ENCODE measurements at regions not wholly inside any gene's neighbourhood (a gene's known extent, or its start where the extent isn't known, plus 50 kb on each side); places are given as distances from the start of the nearest gene placed in this dataset.

DNA sequence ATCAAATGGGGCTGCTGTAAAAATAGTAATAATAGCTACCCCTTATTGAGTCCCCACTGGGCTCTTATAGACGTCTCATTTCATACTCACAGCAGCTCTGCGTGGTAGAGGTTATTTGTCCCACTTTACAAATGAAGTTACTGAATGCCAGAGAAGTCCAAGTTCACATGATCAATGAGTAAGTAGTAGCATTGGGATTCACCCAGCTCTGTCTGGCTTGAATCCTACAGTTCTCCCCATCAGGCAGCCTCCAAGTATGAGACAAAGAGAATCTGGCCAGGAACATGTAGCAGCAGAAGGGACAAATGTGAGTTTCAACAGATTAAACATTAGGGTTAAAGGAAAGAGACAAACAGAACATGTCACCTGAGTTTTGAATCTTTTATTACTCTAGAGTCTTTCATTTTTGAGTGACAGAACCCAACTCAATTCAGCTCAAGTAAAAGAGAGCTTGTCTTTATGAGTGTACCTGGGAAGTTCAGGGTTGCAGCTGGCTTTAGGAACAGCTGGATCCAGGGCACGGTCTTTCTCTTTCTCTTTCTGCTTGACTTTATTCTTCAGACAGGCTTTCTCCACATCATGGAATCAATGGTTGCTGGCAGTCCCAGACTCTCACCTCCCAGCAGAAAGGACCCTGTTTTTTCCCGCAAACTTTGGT lies 64.1 kb upstream of the JDP2 start:
- intact Hi-C loops (cut with DNase I), result no loop called here
- ATAC-seq, result no peak

DNA sequence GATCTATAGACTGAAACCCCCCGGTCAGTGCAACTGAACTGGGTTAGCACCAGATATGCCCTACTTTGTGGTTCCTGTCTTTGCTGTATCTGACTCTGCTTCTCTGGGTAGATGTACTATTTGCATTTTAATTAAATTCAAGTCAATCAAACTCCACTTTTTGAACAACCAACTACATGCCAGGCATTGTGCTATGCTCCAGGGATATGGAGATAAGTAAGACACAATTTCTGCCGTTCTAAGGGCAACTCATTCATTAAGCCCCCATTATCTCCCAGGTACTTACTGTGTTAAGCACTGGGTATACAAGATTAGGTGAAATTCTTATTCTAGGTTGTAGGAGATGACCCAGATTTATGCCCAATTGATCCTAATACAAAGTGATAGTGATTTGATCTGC lies 62.7 kb upstream of the JDP2 start:
- H3K4me3 ChIP-seq, result no peak overlapping the region
- TF ChIP-seq, protein P1, sequence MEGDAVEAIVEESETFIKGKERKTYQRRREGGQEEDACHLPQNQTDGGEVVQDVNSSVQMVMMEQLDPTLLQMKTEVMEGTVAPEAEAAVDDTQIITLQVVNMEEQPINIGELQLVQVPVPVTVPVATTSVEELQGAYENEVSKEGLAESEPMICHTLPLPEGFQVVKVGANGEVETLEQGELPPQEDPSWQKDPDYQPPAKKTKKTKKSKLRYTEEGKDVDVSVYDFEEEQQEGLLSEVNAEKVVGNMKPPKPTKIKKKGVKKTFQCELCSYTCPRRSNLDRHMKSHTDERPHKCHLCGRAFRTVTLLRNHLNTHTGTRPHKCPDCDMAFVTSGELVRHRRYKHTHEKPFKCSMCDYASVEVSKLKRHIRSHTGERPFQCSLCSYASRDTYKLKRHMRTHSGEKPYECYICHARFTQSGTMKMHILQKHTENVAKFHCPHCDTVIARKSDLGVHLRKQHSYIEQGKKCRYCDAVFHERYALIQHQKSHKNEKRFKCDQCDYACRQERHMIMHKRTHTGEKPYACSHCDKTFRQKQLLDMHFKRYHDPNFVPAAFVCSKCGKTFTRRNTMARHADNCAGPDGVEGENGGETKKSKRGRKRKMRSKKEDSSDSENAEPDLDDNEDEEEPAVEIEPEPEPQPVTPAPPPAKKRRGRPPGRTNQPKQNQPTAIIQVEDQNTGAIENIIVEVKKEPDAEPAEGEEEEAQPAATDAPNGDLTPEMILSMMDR (IDR thresholded peaks at IDR 0.05), result no peak
- no peaks in the 10 kb centered on the region for H3K9me3 ChIP-seq
- H3K4me1 ChIP-seq, result peaks cover 5% of the 10 kb centered on the region
- intact Hi-C loops (cut with DNase I), result no loop called here
- ATAC-seq (no peak), DNase-seq (no peak)
- no peak overlapping the region for H3K27ac ChIP-seq
- H3K27me3 ChIP-seq, result no peaks in the 10 kb centered on the region
- H3K36me3 ChIP-seq, result no peaks in the 10 kb centered on the region

More for the DNA sequence above, 64.1 kb upstream of the JDP2 start:
- H3K4me1 ChIP-seq, result peaks cover 5% of the 10 kb centered on the region
- no peak for DNase-seq
- no peaks in the 10 kb centered on the region for H3K27me3 ChIP-seq
- TF ChIP-seq, protein P1 (IDR thresholded peaks at IDR 0.05), result no peak
- no peak overlapping the region for H3K27ac ChIP-seq
- no peak overlapping the region for H3K4me3 ChIP-seq
- H3K9me3 ChIP-seq, result no peaks in the 10 kb centered on the region
- H3K36me3 ChIP-seq, result no peaks in the 10 kb centered on the region

DNA sequence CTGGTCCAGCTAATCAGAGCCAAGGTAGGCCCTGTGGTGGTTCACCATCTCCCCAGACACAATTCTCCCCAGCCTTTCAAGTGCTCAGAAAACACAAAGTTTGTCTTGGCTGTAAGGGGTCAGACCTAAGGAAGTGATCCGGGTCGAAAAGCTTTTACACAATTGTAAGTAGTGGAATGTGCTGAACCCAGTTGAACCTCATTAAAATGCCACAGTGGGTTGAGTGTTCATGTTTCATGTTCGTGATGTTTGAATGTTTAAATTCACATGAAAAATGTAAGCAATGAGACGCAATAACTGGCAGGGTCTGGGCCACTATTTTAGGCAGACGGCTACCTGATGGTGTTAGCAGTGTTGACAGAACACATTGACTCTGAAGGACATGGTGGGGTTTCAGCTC lies 60.9 kb upstream of the JDP2 start:
- TF ChIP-seq, protein P1 (IDR thresholded peaks at IDR 0.05), result no peak
- no peak overlapping the region for H3K27ac ChIP-seq
- no peaks in the 10 kb centered on the region for H3K36me3 ChIP-seq
- H3K9me3 ChIP-seq, result no peaks in the 10 kb centered on the region
- ATAC-seq (no peak), DNase-seq (no peak)
- no peak overlapping the region for H3K4me3 ChIP-seq
- peaks cover 5% of the 10 kb centered on the region for H3K4me1 ChIP-seq
- intact Hi-C loops (cut with DNase I), result no loop called here
- no peaks in the 10 kb centered on the region for H3K27me3 ChIP-seq

DNA sequence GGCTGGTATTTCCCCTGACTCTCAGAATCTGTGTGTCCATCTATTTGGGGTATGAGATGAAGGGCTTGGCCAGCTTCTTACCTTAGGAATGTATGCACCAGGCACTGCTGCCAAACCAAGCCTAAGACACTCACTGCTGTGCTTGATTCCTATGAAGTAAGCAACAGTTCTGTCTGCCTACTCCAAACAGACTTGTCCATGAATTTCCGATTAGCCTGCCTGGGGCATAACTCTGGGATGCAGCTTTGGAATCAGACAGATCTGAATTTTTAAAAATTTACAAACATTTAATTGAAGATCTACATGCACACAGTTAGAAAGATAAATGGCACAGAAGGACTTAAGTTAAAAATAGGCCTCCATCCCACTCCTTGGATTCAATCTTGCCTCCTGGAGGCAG lies 59.5 kb upstream of the JDP2 start:
- intact Hi-C loops (cut with DNase I), result no loop called here
- TF ChIP-seq, protein P1 (IDR thresholded peaks at IDR 0.05), result no peak
- no peaks in the 10 kb centered on the region for H3K36me3 ChIP-seq
- ATAC-seq (no peak), DNase-seq (no peak)
- no peaks in the 10 kb centered on the region for H3K27me3 ChIP-seq
- no peak overlapping the region for H3K27ac ChIP-seq
- no peaks in the 10 kb centered on the region for H3K9me3 ChIP-seq
- H3K4me3 ChIP-seq, result no peak overlapping the region
- no peaks in the 10 kb centered on the region for H3K4me1 ChIP-seq

DNA sequence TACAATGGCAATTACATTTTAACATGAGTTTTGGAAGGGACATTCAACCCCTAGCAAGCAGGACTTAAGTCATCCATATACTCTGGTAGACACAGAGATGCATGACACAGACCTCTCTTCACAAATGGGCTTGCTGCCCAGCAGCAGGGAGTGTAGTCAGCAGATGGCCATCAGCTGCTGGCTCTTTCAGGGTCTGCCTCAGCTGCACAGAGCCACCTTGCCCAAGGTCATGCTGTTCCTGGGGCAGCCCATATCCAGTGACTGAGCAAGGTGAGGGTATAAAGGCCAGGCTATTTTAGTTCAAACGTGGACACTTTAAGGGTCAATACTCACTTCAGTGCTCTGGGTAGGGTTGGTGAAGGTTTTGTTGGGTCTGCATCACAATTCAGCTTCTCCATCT lies 58.3 kb upstream of the JDP2 start:
- intact Hi-C loops (cut with DNase I), result no loop called here
- H3K4me3 ChIP-seq, result no peak overlapping the region
- no peak overlapping the region for H3K27ac ChIP-seq
- no peaks in the 10 kb centered on the region for H3K9me3 ChIP-seq
- DNase-seq (no peak), ATAC-seq (no peak)
- H3K4me1 ChIP-seq, result no peaks in the 10 kb centered on the region
- TF ChIP-seq, protein P1 (IDR thresholded peaks at IDR 0.05), result no peak
- no peaks in the 10 kb centered on the region for H3K27me3 ChIP-seq
- no peaks in the 10 kb centered on the region for H3K36me3 ChIP-seq
